ENCODE measurements at regions not wholly inside any gene's neighbourhood (a gene's known extent, or its start where the extent isn't known, plus 50 kb on each side); places are given as distances from the start of the nearest gene placed in this dataset.

DNA sequence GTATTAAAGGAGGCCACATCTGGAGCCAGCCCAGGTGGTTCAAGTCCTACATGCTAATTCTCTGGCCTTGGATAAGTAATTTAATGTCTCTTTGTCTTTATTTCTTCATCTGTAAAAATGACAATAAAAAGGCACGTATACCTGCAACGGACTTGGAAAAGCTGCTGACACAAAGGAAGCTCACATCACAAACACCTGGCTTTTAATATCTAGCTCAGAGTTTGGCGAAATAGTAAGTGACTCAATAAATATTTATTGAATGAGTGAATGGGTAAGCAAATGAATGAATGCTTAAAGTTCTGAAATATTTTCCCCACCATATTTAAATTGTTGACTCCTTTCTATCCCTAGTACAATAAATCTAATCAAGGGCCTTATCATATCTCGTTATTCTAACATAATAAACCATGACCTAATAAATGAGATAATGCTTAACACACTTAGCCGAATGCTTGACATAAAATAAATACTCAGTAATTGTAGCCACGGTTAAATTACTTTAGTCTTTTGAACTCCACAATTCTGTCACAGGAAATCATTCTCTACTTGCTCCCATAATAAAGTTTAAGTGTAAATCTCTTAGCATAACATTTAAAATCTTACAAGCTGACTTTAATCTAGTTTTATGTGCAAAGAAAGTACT is 74.7 kb upstream of the PALMD start:
- no peak for DNase-seq (ENCODE audit: low spot score)

DNA sequence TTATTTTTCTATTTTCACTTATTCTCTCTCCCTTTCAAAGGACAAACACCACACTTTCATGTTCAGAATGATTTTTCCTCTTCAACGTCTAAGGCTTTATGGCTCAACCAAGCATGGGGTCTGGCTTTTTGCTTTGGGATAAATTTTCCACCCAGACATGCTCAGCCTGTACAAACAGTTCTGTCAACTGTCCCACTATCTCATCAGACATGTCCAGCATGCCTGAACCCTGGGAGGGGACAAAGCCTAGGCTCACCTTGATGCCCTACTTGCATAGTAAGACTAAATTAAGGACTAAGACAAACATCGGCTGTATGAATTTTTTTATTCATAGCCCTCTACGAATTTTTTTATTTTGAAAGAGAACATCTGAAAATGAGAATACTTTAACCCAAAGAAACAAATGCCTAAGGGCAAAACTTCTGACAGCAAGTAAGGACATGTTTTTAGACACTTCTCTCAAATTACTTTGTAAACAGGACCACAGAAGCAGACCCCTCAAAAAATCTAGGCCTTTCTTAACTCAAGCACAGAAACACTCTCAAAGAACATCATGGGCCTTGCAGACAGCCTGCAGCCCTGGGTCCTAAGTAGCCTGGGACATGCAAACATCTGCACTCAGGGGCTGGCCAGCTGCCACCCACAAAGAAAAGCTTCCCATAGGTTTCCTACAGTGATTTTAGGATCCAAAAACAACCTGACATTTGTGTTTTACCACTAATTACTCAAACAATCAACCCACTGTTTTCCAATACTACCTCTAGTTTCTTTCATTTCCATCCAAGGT is 72.3 kb upstream of the PALMD start:
- DNase-seq (ENCODE audit: low spot score) = no peak

DNA sequence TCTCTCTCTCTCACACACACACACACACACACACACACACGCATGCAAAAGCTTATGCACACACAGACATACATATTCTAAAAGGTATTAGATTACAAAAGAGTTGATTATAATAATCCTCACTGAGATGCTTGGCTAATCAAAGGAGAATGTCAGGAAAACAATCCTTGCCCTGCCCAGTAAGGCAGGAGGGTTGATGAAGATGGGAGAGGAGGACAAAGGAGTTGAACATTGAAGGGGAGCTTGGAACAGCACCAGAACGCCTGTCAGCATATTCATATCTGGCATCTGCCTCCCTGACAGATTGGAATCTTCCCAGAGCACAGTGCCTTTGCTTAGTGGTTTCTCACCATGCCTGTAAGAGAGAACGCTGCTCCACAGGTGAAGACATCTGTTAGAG is 68.6 kb upstream of the PALMD start:
- DNase-seq (ENCODE audit: low spot score) = no peak

GRCh38 chr1:99579691-99580172 is 66.2 kb upstream of the PALMD start:
- no peak for DNase-seq (ENCODE audit: low spot score)

- no peak for DNase-seq (ENCODE audit: low spot score)
Observed at GRCh38 chr1:99580451-99580850, 65.5 kb upstream of the PALMD start.

- DNase-seq (ENCODE audit: low spot score) = no peak
Observed at GRCh38 chr1:99587008-99587407, 58.9 kb upstream of the PALMD start.

DNA sequence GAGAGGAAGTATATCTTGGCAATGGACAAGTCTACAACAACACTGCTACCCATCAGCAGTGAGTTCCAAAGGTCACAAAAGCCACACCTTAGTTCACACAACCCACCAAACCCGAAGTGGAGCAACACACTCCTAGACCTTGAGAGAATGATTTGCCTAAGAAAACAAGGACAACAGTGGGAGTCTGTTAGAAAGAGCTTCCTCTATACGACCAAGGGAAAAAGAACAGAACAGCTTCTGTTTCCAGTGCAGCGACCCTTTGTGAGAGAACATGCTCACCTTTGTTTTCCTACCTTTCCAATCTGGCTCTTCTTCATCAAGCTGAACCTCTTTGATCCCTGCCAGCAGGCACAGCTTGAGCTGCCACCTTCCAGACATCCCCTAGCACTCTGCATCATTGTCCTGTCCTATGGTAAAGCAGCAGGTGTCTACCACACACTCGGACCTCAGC is 56.7 kb upstream of the PALMD start:
- peak; percentile 16 for DNase-seq (ENCODE audit: low spot score)

GRCh38 chr1:99590578-99591209 is 55.2 kb upstream of the PALMD start:
- no peak for DNase-seq (ENCODE audit: low spot score)

DNA sequence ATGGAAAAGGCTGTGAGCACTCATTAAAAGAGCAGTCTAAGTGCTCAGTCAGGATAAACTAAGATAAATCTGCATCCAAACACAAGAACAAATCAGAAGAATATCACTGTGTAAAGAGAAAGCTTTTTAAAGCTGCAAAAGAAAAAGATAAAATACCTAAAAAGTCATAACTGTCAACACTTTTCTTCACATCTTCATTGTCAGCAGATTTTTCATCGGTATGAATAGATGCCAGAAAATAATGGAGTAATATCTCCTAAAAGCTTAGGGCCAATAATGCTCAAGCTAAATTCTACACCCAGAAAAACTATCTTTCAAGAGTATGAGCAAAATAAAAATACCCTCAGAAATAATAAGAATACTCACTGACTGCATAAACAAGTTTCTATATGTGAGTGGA is 54.0 kb upstream of the PALMD start:
- no peak for DNase-seq (ENCODE audit: low spot score)

- no peak for DNase-seq (ENCODE audit: low spot score)
Observed at GRCh38 chr1:99594205-99594604, 51.7 kb upstream of the PALMD start.

GRCh38 chr1:99595041-99595440 is 50.9 kb upstream of the PALMD start:
- no peak for DNase-seq (ENCODE audit: low spot score)

DNA sequence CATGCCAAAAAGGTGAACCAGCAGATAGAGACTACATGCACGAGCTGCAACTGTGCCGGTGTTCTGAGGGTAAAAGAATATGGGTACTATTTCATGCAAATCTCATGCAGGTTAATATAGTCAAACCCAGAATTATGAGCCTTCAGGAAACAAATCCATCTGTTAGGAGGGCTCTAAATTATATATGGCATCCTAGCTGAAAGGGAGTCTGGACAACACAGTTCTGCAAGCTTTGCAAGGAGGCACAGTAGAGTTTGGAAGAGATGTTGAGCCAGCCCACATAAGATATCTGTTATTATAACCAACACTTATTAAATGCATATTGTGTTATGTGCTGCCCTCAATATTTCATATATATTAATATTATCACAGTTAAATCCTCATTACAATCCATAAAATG is 50.5 kb upstream of the PALMD start:
- DNase-seq (ENCODE audit: low spot score) = no peak

Data from HT-29 (cell line).